ENCODE measurements at regions not wholly inside any gene's neighbourhood (a gene's known extent, or its start where the extent isn't known, plus 50 kb on each side); places are given as distances from the start of the nearest gene placed in this dataset.

GRCh38 chr11:116071241-116071640 is 567.0 kb upstream of the CADM1 start:
- Mint-ChIP-seq H3K27me3 (ENCODE audit: low read depth) (peaks cover 10% of the 10 kb centered on the region), H3K4me1 (peaks cover 11% of the 10 kb centered on the region), H3K9me3 (no peaks in the 10 kb centered on the region), H3K27ac (ENCODE audit: unreplicated experiment) (no peak overlapping the region), H3K4me3 (no peak overlapping the region), H3K36me3 (ENCODE audit: low read depth) (no peaks in the 10 kb centered on the region)
- DNase-seq (ENCODE audit: low read depth, low spot score) = no peak
- TF ChIP-seq CTCF (conservative IDR thresholded peaks at IDR 0.05) = no peak

DNA sequence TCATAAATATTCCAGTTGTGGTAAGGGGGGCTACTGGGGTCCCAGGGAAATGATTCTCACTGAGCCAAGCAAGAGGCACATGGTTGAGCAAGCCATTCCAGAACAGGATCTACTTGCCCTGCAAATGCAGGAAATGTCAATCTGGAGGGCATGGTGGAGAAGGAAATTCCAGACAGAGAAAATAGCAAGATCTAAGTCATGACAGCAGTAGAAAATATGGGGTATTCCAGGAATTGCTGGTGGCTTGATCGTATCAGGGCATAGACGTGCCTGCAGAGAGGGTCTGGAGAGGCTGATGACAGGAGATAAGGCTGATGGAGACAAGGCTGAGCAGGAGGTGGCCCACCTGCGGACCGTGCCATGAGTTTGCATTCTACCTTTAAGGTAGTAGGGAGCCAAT is 566.3 kb upstream of the CADM1 start:
- H3K4me3 Mint-ChIP-seq = no peak overlapping the region
- peaks cover 18% of the 10 kb centered on the region for H3K4me1 Mint-ChIP-seq
- DNase-seq (ENCODE audit: low read depth, low spot score) = no peak
- H3K36me3 Mint-ChIP-seq (ENCODE audit: low read depth) = no peaks in the 10 kb centered on the region
- H3K9me3 Mint-ChIP-seq = no peaks in the 10 kb centered on the region
- TF ChIP-seq CTCF (conservative IDR thresholded peaks at IDR 0.05) = no peak
- peaks cover 10% of the 10 kb centered on the region for H3K27me3 Mint-ChIP-seq (ENCODE audit: low read depth)
- H3K27ac Mint-ChIP-seq (ENCODE audit: unreplicated experiment) = no peak overlapping the region

DNA sequence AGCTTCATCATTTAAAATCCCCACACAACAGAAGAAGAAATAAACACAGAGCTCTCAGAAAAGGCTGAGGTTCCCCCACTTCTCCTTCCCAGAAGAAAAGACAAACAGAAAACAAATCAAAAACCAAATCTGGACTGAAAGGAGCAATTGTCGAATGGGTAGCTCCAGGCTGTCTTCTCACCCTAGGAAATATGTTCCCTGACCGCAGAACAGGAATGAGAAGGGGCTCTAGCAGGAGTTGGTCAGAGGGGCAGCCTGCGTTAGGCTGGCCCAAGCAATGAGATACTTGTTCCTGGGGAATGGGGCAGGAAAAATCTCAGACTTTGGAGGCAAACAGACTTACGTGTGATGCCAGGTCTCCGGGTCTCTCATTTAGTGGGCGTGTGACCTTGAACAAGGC is 562.6 kb upstream of the CADM1 start:
- no peak for TF ChIP-seq CTCF (conservative IDR thresholded peaks at IDR 0.05)
- no peaks in the 10 kb centered on the region for H3K9me3 Mint-ChIP-seq
- no peak for DNase-seq (ENCODE audit: low read depth, low spot score)
- no peak overlapping the region for H3K4me3 Mint-ChIP-seq
- no peaks in the 10 kb centered on the region for H3K36me3 Mint-ChIP-seq (ENCODE audit: low read depth)
- H3K27me3 Mint-ChIP-seq (ENCODE audit: low read depth) = peaks cover 9% of the 10 kb centered on the region
- peaks cover 36% of the 10 kb centered on the region for H3K4me1 Mint-ChIP-seq
- H3K27ac Mint-ChIP-seq (ENCODE audit: unreplicated experiment) = no peak overlapping the region

- H3K4me1 Mint-ChIP-seq = peaks cover 40% of the 10 kb centered on the region
- H3K4me3 Mint-ChIP-seq = no peak overlapping the region
- no peaks in the 10 kb centered on the region for H3K36me3 Mint-ChIP-seq (ENCODE audit: low read depth)
- no peak for DNase-seq (ENCODE audit: low read depth, low spot score)
- no peak overlapping the region for H3K27ac Mint-ChIP-seq (ENCODE audit: unreplicated experiment)
- peaks cover 6% of the 10 kb centered on the region for H3K27me3 Mint-ChIP-seq (ENCODE audit: low read depth)
- TF ChIP-seq CTCF (conservative IDR thresholded peaks at IDR 0.05) = no peak
- no peaks in the 10 kb centered on the region for H3K9me3 Mint-ChIP-seq
Measured at GRCh38 chr11:116065986-116066385, 561.8 kb upstream of the CADM1 start.

GRCh38 chr11:116065191-116065895 is 561.1 kb upstream of the CADM1 start:
- Mint-ChIP-seq H3K27ac (ENCODE audit: unreplicated experiment) (no peak overlapping the region), H3K4me1 (peaks cover 40% of the 10 kb centered on the region), H3K9me3 (no peaks in the 10 kb centered on the region), H3K36me3 (ENCODE audit: low read depth) (no peaks in the 10 kb centered on the region), H3K27me3 (ENCODE audit: low read depth) (peaks cover 6% of the 10 kb centered on the region), H3K4me3 (no peak overlapping the region)
- no peak for TF ChIP-seq CTCF (conservative IDR thresholded peaks at IDR 0.05)
- DNase-seq (ENCODE audit: low read depth, low spot score) = no peak
